DMS53 treated with DMSO at 0.1 percent for 48 hours (cell line): ENCODE measurements at regions not wholly inside any gene's neighbourhood (a gene's known extent, or its start where the extent isn't known, plus 50 kb on each side); places are given as distances from the start of the nearest gene placed in this dataset.

Source experiments
- DNase-seq: peaks from one replicate; lab custom pipeline; 2025; ENCODE audit not compliant: unreplicated experiment; lab: John Stamatoyannopoulos, UW

- DNase-seq, result no peak
These were observed 221.3 kb upstream of the DAPK1 start for GRCh38 chr9:87276327-87276841.

GRCh38 chr9:87276851-87277261, 220.8 kb upstream of the DAPK1 start:
- DNase-seq, result no peak

- DNase-seq, result no peak
These were observed 220.3 kb upstream of the DAPK1 start for GRCh38 chr9:87277346-87277745.

- DNase-seq, result no peak
These were observed 218.5 kb upstream of the DAPK1 start for GRCh38 chr9:87278971-87279733.

GRCh38 chr9:87280421-87280820, 217.2 kb upstream of the DAPK1 start:
- DNase-seq, result no peak

- no peak for DNase-seq
These were observed 215.1 kb upstream of the DAPK1 start for GRCh38 chr9:87282538-87282937.

GRCh38 chr9:87283585-87283984, 214.1 kb upstream of the DAPK1 start:
- no peak for DNase-seq

GRCh38 chr9:87285183-87285850, 212.3 kb upstream of the DAPK1 start:
- DNase-seq, result no peak

- DNase-seq, result no peak
These were observed 211.2 kb upstream of the DAPK1 start for GRCh38 chr9:87286506-87286905.

GRCh38 chr9:87290241-87291052, 207.2 kb upstream of the DAPK1 start:
- DNase-seq, result no peak

GRCh38 chr9:87292449-87293191, 205.0 kb upstream of the DAPK1 start:
- no peak for DNase-seq

- no peak for DNase-seq
These were observed 203.5 kb upstream of the DAPK1 start for GRCh38 chr9:87294126-87294525.

- no peak for DNase-seq
These were observed 196.8 kb upstream of the DAPK1 start for GRCh38 chr9:87300915-87301314.

GRCh38 chr9:87301371-87301770, 196.3 kb upstream of the DAPK1 start:
- DNase-seq, result no peak

- no peak for DNase-seq
These were observed 192.5 kb upstream of the DAPK1 start for GRCh38 chr9:87305151-87305550.

- DNase-seq, result no peak
These were observed 191.7 kb upstream of the DAPK1 start for GRCh38 chr9:87306006-87306405.

GRCh38 chr9:87307848-87308247, 189.8 kb upstream of the DAPK1 start:
- no peak for DNase-seq

- DNase-seq, result no peak
These were observed 188.4 kb upstream of the DAPK1 start for GRCh38 chr9:87309236-87309635.

- DNase-seq, result no peak
These were observed 186.7 kb upstream of the DAPK1 start for GRCh38 chr9:87310827-87311523.

GRCh38 chr9:87319656-87320055, 178.0 kb upstream of the DAPK1 start:
- DNase-seq, result no peak
